Inferior parietal cortex (tissue), 1 donor: ENCODE measurements at regions not wholly inside any gene's neighbourhood (a gene's known extent, or its start where the extent isn't known, plus 50 kb on each side); places are given as distances from the start of the nearest gene placed in this dataset.

Experiments
- DNase-seq: peaks from one replicate; pipeline ENCODE4 v3.0.0-alpha.2; 2016; ENCODE audit errors: extremely low spot score

DNA sequence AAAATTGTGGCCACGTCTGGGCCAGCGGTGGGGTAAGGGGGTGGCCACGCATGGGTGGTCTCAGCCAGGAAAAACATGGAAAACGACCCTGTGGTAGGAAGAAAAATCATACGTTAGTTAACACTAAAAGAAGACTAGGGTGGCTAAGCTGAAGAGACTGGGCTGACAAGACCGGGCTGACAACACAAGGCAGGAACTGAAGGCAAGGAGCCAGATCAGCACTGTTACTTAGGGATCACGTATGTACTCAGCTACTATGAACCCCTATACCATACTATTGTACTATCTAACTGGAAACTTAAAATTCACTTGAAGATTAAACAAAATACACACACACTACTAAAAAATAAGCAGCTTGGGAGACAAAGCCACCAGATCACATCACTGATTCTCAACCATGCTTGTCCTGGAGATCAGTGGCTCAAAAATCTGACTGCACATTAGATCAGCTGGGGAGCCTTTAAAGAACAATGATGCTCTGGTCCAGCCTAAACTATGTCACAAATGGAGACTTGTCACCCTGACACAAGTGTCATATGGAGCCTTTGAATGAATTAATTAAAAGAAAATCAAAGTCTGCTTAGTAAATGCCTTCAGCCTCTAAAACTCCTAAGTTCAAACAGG is 442.2 kb downstream of the SHQ1 start:
- no peak for DNase-seq

DNA sequence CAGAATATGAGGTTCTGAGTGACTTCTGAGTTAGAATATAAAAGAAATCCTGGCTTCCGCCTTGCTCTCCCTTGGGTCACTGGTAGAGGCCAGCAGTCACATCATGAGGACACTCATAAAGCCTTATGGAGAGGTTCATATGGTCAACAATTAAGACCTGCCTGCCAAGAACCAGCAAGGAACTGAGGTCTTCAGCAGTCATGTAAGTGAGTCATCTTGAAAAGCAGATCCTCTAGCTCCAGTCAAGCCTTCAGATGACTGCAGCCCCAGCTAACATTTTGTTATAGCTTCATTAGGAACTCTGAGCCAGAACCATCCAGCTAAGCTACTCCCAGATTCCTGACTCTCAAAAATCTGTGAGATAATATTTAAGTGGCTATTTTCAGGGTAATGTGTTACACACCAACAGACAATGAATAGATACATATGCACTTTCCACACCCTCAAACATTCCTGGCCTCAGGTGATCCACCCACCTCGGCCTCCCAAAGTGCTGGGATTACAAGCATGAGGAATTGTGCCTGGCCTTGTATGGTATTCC is 447.2 kb downstream of the SHQ1 start:
- DNase-seq = no peak

DNA sequence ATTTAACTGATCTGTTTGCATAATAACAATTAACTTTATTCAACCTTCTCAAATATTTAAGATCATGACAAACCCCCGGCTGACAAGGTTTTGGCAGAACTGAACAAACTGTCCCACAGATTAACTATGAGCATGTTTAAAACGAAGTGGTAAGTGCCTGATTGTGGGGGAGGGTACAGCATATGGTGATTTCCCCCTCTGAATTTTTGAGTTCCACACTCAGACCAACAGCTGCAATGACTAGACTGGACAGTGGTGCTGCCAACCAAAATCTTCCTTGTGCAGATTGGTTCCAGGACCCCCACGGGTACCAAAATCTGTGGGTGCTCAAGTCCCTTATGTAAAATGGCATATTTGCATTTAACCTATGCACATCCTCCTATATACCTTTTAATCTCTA is 449.5 kb downstream of the SHQ1 start:
- DNase-seq = no peak

DNA sequence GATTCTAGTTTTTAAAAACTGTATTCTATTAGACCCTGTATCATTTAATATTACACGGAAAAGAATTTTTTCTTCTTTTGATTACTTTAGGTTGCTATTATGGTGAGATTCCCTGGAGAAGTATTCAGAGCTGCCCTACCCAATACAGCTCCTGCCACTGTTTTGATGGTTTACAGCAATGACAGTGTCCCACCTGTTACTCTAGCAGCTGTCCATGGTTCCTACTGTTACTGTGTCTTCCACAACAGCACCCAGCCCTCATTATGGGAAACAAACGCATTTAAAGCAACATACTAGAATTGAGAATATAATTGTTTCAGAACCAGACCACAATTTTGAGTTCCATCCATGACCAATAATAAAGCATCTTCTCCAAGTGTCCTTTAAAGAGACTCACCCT is 450.7 kb downstream of the SHQ1 start:
- DNase-seq = no peak

DNA sequence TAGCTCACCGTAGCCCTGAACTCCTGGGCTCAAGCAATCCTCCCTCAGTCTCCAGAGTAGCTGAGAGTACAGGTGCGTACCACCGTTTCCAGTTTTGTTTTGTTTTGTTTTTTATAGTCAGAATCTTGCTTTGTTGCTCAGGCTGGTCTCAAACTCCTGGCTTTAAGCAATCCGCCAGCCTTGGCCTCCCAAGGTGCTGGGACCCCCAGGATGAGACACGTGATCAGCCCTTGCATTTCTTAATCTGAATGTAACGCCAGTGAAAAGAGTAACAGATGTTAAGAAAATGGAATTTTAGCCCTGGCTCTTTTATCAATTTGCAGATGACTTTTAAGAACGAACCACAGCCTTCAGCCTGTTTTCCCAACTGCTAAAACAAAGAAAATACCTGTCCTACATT is 451.3 kb downstream of the SHQ1 start:
- DNase-seq = no peak

DNA sequence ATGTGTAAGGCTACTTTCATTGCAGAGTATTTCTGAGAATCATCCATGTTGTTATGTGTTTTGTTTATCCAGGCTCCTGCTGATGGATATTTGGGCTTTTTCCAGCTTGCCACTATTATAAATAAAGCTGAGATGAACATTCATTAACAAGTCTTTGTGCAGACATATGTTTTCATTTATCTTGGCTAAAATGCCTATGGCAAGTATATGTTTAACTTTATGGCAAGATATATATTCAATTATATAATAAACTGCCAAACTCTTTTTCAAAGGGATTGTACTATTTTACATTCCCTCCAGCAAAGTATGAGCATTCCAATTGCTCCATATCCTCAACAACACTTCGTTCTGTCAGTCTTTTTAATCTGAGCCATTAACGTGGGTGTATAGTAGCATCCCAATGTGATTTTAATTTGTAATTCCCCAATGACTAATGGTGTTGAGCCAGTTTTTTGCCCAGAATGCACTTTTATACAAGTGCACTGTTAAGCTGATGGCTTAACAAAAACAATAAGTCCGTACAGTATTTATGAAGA is 452.4 kb downstream of the SHQ1 start:
- no peak for DNase-seq

DNA sequence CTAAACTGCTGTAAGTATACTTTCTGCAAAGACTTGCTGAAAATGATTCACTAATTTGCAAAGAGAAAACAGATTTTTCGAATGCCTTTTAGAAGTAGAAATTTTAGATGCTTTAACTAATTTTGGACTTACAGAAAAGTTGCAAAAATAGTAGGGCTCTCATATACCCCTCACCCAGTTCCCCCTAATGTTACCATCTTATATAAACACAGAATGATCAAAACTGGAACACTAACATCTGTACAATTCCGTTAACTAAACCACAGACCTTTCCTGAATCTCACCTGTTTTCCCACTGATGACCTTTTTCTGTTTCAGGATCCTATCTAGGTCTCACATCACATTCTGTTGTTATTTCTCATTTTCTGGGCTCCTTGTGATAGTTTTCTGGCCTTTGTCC is 454.8 kb downstream of the SHQ1 start:
- DNase-seq = no peak

DNA sequence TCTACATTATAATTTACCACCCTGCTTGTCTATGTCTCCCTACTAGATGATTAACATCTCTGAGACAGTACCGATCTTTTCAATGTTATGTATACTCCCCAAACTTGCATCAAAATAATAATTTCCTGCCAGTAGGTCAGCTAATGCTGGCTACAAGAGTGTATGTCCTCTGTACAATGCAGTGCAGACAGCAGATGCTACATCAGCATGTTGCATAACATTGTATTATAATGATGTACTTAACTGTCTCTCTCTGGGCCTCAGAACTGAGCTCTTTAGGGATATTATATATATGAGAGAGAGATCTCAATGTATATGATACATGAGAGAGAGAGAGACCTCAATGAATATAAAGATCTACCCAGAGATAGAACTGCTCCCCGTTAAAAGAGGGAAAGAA is 456.6 kb downstream of the SHQ1 start:
- no peak for DNase-seq

DNA sequence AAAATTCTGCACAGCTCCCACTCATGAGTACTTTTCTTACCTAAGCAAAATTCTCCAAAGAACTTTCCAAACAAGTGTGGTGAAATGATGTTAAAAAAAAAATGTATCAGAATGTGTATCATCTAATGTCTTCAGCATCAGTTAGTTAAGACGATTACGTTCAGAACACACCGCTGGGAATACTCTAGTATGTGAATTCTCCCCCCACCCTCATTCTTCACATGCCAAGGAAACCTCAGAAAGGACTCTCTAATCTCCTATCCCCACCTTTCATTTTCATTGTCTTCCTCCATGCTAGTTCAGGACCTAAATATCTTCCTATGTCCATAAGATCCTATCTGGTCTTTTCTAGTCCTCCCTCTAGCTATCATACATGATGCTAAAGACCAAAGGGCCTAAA is 457.4 kb downstream of the SHQ1 start:
- DNase-seq = no peak

DNA sequence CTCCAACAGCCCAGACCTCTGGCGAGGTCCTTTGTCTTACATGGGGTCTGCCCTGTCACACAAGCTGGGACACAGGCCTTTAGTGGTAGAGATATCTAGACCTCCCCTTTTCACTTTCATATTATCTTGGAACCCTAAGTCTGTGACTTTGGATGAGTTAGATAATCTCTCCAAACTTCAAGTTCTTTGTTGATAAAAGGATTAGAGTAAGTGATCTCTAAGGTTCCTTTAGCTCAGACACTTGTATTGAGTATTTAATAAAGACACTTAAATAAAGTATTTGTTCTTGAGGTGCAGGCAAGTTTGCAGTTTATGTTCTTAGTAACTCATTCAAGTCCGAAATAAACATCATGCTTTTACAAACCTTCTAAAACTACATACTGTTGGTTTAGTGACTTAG is 459.6 kb downstream of the SHQ1 start:
- no peak for DNase-seq

DNA sequence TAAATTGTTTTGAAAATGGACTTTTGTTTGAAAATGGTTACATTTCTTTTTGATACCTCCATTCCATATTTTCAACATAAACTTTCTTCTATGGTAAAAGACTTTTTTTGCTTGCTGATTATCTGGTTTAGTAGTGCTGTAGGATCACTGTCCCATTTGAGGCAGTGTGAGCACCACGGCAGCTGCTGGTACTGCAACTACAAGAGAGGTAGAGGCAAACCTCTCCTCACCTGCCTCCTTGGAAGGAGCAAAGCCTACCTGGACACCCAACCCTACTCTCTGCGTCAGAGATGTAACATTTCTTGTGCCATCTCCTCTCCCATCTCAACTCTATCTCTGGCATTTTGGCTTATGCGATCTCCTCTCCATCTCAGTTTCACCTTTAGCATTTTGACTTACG is 460.1 kb downstream of the SHQ1 start:
- DNase-seq = no peak

DNA sequence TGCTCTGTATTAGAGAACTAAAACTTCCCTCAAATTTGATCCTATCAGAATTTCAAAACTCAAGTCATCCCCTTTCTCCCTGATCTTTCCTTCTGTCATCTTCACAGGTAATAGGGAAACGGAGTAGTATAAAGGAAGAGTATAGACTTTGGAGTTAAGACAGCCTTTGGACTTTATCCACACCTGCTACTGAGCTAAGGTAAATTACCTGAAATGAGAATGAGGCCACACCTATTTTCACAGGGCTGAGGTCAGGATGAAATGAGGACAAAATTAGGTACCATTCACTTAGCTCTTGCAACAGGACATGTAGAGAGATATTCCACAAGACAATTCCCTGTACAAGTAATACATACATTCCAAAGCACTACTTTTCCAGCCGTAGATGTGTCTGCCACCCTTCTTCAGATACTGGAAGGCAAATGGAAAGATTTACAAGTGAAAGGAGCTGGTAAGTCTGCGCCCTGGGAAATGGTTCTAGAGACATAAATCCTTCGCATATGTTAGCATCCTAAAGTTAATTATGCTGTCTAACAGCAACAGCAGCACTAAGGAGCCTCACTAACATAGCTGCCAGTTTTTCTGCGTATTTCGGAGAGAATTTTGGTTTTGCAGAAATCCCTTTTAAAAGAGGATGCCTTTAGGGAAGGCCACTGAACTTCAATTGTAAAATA is 461.8 kb downstream of the SHQ1 start:
- no peak for DNase-seq

DNA sequence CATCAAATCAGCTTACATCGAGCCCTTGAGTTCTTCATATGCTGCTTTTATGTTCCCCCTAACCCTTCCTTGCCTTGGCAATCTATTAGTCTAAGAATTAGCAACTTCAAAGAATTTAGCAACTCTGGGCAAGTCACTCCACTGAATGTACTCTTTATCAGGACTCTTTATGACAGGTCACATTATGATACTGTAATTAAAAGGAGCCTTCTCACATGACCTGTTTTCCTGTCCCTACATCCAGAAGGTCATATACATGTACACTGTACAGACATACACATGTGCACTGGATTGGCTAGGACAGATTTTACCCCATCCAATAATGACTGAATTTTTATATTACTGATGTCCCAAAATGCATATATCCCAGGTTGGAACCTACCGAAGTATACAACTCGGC is 463.1 kb downstream of the SHQ1 start:
- no peak for DNase-seq

DNA sequence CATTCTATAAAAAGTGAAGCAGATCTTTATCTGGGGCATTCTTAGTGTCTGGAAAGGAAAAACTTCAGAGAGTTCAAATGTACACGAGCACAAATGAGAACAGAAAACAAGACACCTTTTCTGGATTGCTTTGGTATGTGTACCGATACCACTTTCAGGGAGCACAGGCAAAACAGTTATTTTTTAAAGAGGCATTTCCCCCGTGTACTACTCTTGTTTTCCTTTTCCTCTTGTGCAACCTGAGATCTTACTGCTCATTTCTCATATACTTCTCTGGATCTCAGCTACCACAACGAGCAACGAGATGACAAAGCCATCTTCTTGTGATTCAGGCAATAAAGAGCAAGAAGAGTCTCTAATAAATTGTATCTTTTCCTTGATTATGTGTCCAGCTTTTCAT is 463.6 kb downstream of the SHQ1 start:
- no peak for DNase-seq

DNA sequence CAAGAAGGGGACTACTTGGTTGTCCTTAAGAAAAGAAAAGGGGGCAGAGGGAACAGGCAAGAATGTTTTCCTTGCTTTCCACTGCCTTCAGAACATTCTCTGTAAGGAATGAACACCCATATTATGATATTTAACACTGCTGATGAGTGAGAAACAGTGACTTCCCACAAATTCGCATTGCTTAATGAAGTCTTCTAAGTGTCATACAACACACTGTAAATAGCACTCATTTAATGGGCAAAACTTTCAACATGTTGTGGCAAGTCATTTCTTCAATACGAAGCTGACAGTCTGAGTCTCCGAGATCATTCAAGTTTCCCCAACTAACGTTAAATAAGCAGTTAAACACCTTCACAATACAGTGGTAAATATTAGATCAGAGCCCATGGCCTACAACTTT is 464.4 kb downstream of the SHQ1 start:
- DNase-seq = no peak

DNA sequence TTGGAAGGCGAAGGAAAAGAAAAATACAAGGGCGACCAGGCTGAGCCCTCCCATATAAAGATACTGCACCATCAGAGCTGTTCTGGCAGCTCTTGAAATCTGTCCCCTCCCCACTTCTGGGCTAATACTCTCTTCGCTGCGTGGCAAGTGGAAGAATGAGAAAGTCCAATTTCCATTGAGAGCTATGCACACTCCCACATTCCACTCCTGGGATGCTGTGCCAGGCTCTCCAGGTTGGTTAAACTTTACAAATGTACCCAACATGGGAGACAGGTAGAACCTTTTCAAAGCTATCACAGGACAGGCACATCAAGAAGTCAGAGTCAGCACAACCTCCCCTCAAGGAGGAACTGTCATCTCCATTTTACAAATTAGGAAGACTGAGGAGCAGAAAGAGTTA is 465.0 kb downstream of the SHQ1 start:
- no peak for DNase-seq

DNA sequence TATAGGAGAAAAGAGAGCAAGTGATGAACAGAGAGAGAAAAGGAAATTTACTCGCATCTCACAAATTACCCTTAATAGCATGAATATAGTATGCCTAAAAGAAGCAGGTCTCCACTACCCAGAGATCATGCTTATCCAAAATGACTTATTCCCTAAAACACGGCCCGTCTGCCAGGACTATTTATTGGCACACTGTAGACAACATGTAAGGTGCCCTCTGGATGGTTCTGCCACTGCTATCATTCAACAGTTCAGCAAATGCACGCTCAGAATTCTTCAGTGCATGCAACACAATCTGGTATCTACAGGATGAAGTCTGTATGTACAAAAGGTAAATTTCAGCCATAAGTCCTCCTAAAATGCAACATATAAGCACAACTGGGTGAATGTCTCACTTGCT is 465.8 kb downstream of the SHQ1 start:
- no peak for DNase-seq

DNA sequence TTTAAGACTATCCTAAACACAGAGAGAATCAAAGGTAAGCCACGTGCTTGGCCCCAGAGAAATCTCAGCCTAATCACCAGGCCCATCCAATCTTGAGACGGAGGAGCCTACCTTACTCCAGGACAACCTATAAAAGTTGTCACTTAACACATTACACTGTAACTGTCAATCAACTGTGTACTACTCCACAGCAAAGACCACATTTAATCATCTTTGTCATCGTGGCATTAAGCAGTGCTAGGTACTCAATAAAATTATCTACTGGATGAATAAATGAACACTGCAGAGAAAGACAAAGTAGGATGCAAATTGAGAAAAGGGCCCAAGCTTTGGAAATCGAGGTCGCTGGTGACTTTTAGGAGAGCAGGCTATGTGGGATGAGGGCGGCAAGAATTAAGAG is 466.7 kb downstream of the SHQ1 start:
- no peak for DNase-seq

DNA sequence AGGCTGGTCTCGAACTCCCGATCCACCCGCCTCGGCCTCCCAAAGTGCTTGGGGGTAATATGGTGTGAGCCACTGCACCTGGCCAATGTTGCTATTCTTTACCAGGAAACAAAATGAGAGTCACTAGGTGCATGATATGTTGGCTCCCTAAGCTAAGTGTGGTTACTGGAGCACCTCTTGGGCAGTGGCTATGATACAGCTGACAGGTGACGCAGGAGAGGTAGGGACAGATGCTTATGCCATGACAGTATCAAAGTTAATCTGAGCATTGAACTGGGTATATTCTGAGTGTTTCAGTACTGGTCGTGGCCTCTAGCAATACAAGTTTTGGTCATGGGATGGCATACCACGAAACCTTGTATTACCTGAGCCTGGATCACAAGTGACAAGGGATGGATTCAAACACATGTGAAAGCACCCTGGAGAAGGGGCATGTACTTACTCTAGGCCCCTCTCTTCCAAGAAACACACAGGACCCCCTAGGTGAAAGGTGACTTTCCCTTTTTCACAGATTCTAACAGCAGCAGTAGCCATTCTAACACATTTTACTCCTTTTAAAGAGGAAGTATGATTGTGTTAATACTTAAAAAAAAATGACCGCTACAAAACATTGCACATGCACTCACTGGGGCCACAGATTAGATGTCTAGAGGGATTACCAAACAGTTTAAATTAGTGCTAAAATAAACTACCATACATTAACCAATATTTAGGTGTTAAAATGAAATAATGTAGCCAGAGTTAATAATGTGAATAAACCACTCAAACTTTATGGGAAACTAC is 467.3 kb downstream of the SHQ1 start:
- no peak for DNase-seq

DNA sequence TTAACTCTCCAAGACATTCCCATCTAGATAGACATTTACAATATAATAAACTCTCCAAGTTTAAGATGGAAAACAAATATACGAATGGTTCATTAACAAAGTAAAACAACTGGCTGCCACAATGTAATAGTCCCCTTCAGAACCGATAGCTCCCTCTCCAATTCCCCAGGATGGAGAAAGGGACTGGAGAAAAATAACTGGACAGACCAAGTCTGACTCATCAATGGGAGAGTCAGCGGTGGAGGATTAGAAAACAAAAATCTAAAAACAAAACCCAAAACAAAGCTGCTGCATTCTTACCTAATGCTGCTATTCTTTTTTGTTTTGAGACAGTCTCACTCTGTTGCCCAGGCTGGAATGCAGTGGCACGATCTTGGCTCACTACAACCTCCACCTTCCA is 468.1 kb downstream of the SHQ1 start:
- DNase-seq = peak; percentile 66

DNA sequence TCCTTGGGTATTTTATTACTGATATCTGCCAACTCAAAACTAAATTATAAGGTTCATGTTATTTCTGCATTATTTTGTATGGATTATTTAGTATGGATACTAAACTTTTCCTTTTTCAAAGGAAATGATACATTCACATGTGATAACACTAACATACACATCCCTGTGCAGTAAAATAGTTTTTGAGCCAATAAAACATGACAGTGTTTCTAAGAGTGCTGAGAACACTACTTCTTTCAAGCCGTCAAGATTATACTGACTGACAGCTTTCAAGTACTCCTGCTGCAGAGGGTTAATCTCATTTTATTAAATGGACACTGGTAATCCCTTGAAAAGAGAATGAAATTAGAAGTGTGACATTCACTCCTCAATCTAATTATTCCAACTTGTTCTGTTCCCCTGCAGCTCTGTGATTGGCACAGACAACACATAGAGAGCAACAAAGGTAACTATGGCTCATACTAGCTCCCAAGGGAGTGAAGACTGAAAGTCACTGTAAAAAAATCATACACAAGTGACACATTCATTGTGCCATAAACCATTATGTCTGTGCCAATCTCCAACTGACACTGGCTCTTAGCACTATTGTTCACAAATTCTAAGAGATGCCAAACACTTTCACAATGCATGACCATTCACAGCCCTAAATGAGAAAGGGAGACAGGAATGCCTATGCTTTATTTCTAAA is 468.6 kb downstream of the SHQ1 start:
- DNase-seq = peak; percentile 80

DNA sequence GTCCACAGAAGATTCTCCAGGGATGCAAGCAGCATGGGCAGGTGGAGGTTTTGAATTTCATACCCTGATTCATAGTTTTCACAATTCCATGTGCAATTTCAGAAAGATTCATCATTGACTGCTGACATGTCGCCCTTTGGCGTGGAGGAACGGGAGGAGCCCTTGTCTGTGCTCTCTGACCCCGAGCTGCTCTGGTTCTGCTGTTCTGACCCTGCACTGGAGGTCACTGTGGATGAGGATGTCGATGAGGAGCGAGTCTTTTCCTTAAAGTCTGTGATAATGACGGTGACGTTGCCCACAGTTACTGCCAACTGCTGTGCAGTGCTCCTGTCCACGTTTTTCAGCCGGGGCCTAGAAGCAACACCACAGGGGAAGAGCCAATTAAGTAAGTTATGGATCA is 470.0 kb downstream of the SHQ1 start:
- no peak for DNase-seq
